ENCODE measurements at regions not wholly inside any gene's neighbourhood (a gene's known extent, or its start where the extent isn't known, plus 50 kb on each side); places are given as distances from the start of the nearest gene placed in this dataset.

GRCh38 chr6:122339661-122340060, 59.8 kb upstream of the HSF2 start:
- H3K4me1 ChIP-seq = no peaks in the 10 kb centered on the region
- no peak for DNase-seq
- peaks cover 0 to 7% (median 0%) of the 10 kb centered on the region in 7 donors for H3K27me3 ChIP-seq
- no peak for TF ChIP-seq CTCF (IDR thresholded peaks at IDR 0.05)
- ATAC-seq = no peak
- no peaks in the 10 kb centered on the region for H3K9me3 ChIP-seq
- H3K36me3 ChIP-seq = no peaks in the 10 kb centered on the region
- intact Hi-C loops (cut with DNase I) = no loop called here
- no peak overlapping the region for H3K27ac ChIP-seq
- WGBS, 2 donors = 23 to 55% methylated on average over 2 of the region's 2 CpGs
- H3K4me3 ChIP-seq = no peak overlapping the region

GRCh38 chr6:122347280-122347679, 52.2 kb upstream of the HSF2 start:
- H3K4me3 ChIP-seq = no peak overlapping the region
- H3K9me3 ChIP-seq = no peaks in the 10 kb centered on the region
- WGBS, 2 donors = 47 to 52% methylated on average over 2 of the region's 2 CpGs
- no peak for TF ChIP-seq CTCF (IDR thresholded peaks at IDR 0.05)
- DNase-seq (no peak), ATAC-seq (no peak)
- no peaks in the 10 kb centered on the region for H3K4me1 ChIP-seq
- no peaks in the 10 kb centered on the region for H3K36me3 ChIP-seq
- peaks cover 0 to 7% (median 0%) of the 10 kb centered on the region in 7 donors for H3K27me3 ChIP-seq
- H3K27ac ChIP-seq = no peak overlapping the region
- intact Hi-C loops (cut with DNase I) = no loop called here

GRCh38 chr6:122347751-122348150, 51.7 kb upstream of the HSF2 start:
- DNase-seq (no peak), ATAC-seq (no peak)
- no peak for TF ChIP-seq CTCF (IDR thresholded peaks at IDR 0.05)
- Histone ChIP-seq H3K4me1 (no peaks in the 10 kb centered on the region), H3K36me3 (no peaks in the 10 kb centered on the region), H3K27ac (no peak overlapping the region), H3K9me3 (no peaks in the 10 kb centered on the region), H3K4me3 (no peak overlapping the region), H3K27me3 (peaks cover 0 to 7% (median 0%) of the 10 kb centered on the region in 7 donors)
- WGBS, 2 donors = 77 to 87% methylated on average over 4 of the region's 4 CpGs
- intact Hi-C loops (cut with DNase I) = no loop called here

All from heart right ventricle (tissue), 16 donors.